Inferior parietal cortex (tissue), 1 donor: ENCODE measurements at regions not wholly inside any gene's neighbourhood (a gene's known extent, or its start where the extent isn't known, plus 50 kb on each side); places are given as distances from the start of the nearest gene placed in this dataset.

Experiments
- DNase-seq: peaks from one replicate; pipeline ENCODE4 v3.0.0-alpha.2; 2016; ENCODE audit errors: extremely low spot score

GRCh38 chr15:66615846-66616245, 50.0 kb upstream of the LCTL start:
- DNase-seq, result no peak

GRCh38 chr15:66617137-66618090, 51.6 kb upstream of the LCTL start:
- peak; percentile 22 for DNase-seq

GRCh38 chr15:66619152-66619903, 53.5 kb upstream of the LCTL start:
- DNase-seq, result peak; percentile 46

- DNase-seq, result no peak
Observed at GRCh38 chr15:66620341-66620740, 54.5 kb upstream of the LCTL start.

GRCh38 chr15:66620744-66621344, 55.0 kb upstream of the LCTL start:
- DNase-seq, result no peak

- no peak for DNase-seq
Observed at GRCh38 chr15:66621491-66622467, 56.0 kb upstream of the LCTL start.

GRCh38 chr15:66622591-66623022, 56.8 kb upstream of the LCTL start:
- DNase-seq, result no peak

GRCh38 chr15:66623801-66624453, 58.1 kb upstream of the LCTL start:
- no peak for DNase-seq

GRCh38 chr15:66625531-66625930, 59.7 kb upstream of the LCTL start:
- no peak for DNase-seq

- no peak for DNase-seq
Observed at GRCh38 chr15:66625974-66626373, 60.2 kb upstream of the LCTL start.

- DNase-seq, result no peak
Observed at GRCh38 chr15:66628976-66629723, 63.4 kb upstream of the LCTL start.

GRCh38 chr15:66629817-66630576, 64.2 kb upstream of the LCTL start:
- DNase-seq, result no peak

GRCh38 chr15:66630801-66631351, 65.1 kb upstream of the LCTL start:
- no peak for DNase-seq

GRCh38 chr15:66631616-66632263, 65.9 kb upstream of the LCTL start:
- no peak for DNase-seq

GRCh38 chr15:66633041-66633937, 67.5 kb upstream of the LCTL start:
- no peak for DNase-seq

GRCh38 chr15:66633938-66634250, 68.1 kb upstream of the LCTL start:
- no peak for DNase-seq

GRCh38 chr15:66634540-66634939, 67.5 kb upstream of the SMAD6 start:
- DNase-seq, result no peak
